Pulmonary artery endothelial cell (primary cell): ENCODE measurements at regions not wholly inside any gene's neighbourhood (a gene's known extent, or its start where the extent isn't known, plus 50 kb on each side); places are given as distances from the start of the nearest gene placed in this dataset.
"Not testable (repeated sequence)": the region's sequence is repeated elsewhere in the genome, so short reads cannot be mapped to it uniquely, and the experiment has no call there.

Experiments
- DNase-seq: peaks from one replicate; pipeline ENCODE4 v3.0.0-alpha.2; 2011; ENCODE audit warnings: low read depth, low spot score

- DNase-seq: no peak
Measured at GRCh38 chr14:48725051-48725734, 861.0 kb downstream of the RPS29 start.

- DNase-seq: no peak
Measured at GRCh38 chr14:48723841-48724495, 862.2 kb downstream of the RPS29 start.

GRCh38 chr14:48714366-48714765 lies 871.8 kb downstream of the RPS29 start:
- DNase-seq: no peak

- no peak for DNase-seq
Measured at GRCh38 chr14:48710133-48710532, 876.0 kb downstream of the RPS29 start.

- no peak for DNase-seq
Measured at GRCh38 chr14:48709277-48709785, 876.8 kb downstream of the RPS29 start.

GRCh38 chr14:48704639-48705038 lies 881.5 kb downstream of the RPS29 start:
- DNase-seq: no peak

- no peak for DNase-seq
Measured at GRCh38 chr14:48703728-48704467, 882.3 kb downstream of the RPS29 start.

- not testable (repeated sequence) for DNase-seq
Measured at GRCh38 chr14:48697362-48697761, 888.8 kb downstream of the RPS29 start.

- no peak for DNase-seq
Measured at GRCh38 chr14:48693793-48694192, 892.4 kb downstream of the RPS29 start.

- no peak for DNase-seq
Measured at GRCh38 chr14:48690349-48690748, 895.8 kb downstream of the RPS29 start.

GRCh38 chr14:48686650-48687049 lies 899.5 kb downstream of the RPS29 start:
- no peak for DNase-seq

GRCh38 chr14:48672506-48672905 lies 913.7 kb downstream of the RPS29 start:
- no peak for DNase-seq

- no peak for DNase-seq
Measured at GRCh38 chr14:48670939-48671338, 915.2 kb downstream of the RPS29 start.

GRCh38 chr14:48665077-48665784 lies 920.9 kb downstream of the RPS29 start:
- DNase-seq: no peak

- DNase-seq: no peak
Measured at GRCh38 chr14:48643241-48643640, 942.9 kb downstream of the RPS29 start.

GRCh38 chr14:48628870-48629269 lies 953.5 kb upstream of the MDGA2 start:
- no peak for DNase-seq

GRCh38 chr14:48622980-48623379 lies 947.6 kb upstream of the MDGA2 start:
- DNase-seq: no peak

GRCh38 chr14:48618057-48618456 lies 942.7 kb upstream of the MDGA2 start:
- no peak for DNase-seq

- no peak for DNase-seq
Measured at GRCh38 chr14:48616931-48617330, 941.5 kb upstream of the MDGA2 start.

- no peak for DNase-seq
Measured at GRCh38 chr14:48615618-48616017, 940.2 kb upstream of the MDGA2 start.

- no peak for DNase-seq
Measured at GRCh38 chr14:48614003-48614402, 938.6 kb upstream of the MDGA2 start.

GRCh38 chr14:48606960-48607359 lies 931.6 kb upstream of the MDGA2 start:
- DNase-seq: not testable (repeated sequence)
